IPS DF 19.7 (cell line): ENCODE measurements at regions not wholly inside any gene's neighbourhood (a gene's known extent, or its start where the extent isn't known, plus 50 kb on each side); places are given as distances from the start of the nearest gene placed in this dataset.

Experiments
- DNase-seq: peaks from one replicate; pipeline ENCODE4 v3.0.0-alpha.2; 2013; ENCODE audit warnings: low read depth, low spot score

GRCh38 chr3:177599326-177599725 lies 402.0 kb upstream of the TBL1XR1 start:
- DNase-seq, result no peak

GRCh38 chr3:177599837-177600236 lies 402.6 kb upstream of the TBL1XR1 start:
- no peak for DNase-seq

DNA sequence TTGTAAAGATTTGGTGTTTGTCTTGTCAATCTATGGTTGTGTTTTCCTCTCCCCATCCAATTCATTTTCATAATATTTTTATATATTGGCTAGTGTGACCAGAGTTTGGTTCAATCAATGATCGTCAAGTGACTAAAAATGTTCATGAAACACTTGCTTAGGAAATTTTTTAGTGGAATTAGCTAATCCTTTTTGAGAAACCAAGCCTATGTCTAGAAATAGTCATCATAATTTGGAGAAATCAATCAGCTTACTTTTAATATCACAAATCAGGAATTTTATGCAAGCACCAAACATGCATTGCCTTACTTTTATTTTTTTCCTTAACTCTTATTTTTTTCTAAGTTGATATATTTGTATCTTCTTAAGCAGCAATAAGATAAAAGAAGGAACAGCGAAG lies 403.1 kb upstream of the TBL1XR1 start:
- no peak for DNase-seq

DNA sequence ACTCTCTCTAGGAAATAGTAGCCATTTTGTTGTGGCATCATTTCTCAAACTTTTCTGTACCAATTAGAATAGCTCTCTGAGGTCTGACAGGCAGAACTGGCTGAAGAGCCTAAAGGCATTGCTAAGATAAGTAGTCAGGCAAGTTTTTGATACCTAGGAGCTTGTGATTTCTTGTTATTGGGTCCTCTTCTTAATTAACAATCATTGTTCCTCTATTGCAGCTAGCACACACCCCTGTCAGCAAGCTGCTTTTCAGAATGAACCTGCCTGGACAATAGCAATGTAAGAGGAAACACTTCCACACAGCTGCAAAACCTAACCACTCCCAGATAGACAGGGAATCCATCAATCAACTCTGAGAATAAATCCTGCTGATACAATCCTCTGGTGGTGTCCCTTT lies 403.9 kb upstream of the TBL1XR1 start:
- DNase-seq, result no peak

DNA sequence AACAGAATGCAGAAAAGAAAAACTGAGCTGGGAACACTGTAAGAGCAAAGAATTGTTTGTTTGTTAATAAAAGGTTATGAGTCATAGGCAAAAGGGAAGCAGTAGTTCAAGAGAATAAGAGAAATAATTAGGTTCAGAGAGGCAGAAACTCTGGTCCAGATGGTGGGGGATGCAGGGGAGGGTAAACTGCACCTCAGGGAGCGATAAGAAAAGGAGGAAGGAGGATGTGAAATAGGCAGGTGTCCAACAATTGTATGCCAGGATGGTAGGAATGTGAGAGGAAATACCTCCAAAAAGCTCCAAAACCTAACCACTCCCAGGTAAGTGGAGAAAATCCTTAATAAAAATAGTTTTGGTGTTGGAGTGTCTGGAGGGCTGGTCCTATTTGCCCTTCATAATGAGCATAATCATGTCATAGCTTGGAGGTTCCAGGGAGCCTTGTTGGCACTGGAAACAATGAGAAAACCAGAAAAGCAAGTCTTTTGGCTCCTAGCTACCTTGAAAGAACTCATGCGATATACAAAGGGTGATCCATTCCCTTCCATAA lies 405.4 kb upstream of the TBL1XR1 start:
- DNase-seq, result no peak

DNA sequence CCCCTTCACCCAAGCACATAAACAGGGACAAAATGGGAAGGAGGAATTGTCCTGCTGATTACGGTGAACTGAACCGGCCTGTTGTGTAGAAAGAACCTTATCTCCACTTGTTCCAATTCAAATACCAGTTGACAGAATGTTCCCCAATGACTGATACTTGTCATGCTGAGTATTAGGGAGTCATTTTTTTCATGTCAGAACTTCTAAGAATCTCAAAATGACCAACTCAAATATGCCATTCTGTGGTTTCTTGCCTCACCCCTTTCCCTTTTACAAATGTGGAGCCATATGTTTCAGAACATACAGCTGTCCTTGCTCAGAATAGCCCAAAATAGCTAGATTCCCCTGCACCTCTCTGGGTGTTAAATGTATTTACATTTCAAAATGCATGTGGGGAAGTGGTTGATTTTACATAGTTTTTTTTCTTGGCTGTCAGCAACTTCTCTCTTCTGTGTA lies 405.9 kb upstream of the TBL1XR1 start:
- no peak for DNase-seq

- DNase-seq, result no peak
Observed at GRCh38 chr3:177604181-177604580, 406.9 kb upstream of the TBL1XR1 start.

GRCh38 chr3:177606891-177607290 lies 409.6 kb upstream of the TBL1XR1 start:
- no peak for DNase-seq

DNA sequence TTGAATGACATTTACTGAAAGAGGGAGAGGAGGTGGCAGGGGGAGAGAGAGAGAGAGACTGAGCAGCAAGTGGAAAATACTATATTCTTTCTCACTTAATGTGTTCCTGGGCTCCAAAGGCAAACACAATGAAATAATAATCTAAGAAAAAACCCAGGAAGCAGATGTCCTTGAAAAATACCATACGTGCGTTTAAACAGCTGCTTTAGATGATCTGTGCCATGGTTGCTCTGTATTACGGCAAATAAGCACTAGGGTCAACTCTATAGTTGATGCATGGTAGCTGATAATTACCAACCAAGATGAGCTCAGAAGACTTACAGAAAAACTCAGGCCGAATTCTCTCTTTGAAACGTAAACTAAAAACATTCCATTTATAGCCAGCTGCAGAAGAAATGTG lies 410.3 kb upstream of the TBL1XR1 start:
- no peak for DNase-seq

DNA sequence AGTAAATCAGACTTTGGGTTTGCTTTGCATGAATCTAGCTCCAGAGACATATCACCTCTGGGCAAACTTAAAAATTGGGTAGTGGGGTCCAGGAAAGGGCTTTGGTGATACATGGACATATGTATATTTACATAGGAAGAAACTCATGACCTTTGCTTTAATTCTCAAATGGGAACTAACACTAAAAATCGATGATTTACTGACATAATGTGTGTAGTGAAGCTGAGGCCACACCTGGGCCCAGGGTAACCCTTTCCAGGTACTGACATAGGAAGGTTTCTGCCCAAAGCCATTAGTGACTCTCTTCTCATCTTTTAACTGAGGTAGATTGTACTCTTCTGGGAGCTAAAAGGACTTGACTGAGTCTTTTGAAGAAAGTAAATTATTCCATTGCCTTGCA lies 411.2 kb upstream of the TBL1XR1 start:
- DNase-seq, result no peak

GRCh38 chr3:177609613-177610012 lies 412.3 kb upstream of the TBL1XR1 start:
- no peak for DNase-seq

- DNase-seq, result peak; percentile 72
Observed at GRCh38 chr3:177610262-177610661, 413.0 kb upstream of the TBL1XR1 start.

- DNase-seq, result no peak
Observed at GRCh38 chr3:177610686-177611633, 413.7 kb upstream of the TBL1XR1 start.

DNA sequence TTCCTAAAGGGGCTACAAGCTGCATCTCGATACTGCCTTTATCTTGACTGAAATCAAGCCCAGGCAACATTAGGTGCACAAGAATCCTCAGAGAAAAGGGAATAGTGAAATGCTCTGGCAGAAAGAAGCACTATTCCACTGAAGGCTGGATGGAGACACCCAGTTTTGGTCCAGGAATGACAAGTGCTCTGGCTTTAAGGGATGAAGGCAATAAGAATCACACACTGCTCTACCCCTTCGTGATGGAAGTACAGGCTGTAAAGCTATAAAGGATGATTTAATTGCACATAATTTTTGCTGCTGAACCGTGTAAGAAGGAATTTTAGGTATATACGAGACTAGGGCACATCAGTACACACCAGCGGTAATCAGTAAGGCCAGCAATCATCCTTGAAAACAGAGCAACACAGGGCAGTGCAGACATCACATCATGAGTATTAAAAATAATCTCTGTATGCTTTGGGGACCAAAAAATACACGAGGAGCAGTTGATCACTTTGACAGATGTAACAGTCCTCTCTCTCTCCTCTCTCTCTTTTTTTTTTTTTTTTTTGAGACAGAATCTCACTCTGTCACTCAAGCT lies 414.6 kb upstream of the TBL1XR1 start:
- DNase-seq, result no peak

GRCh38 chr3:177613901-177614300 lies 416.6 kb upstream of the TBL1XR1 start:
- no peak for DNase-seq

- no peak for DNase-seq
Observed at GRCh38 chr3:177615015-177615414, 417.7 kb upstream of the TBL1XR1 start.

- DNase-seq, result no peak
Observed at GRCh38 chr3:177618873-177619733, 421.8 kb upstream of the TBL1XR1 start.

DNA sequence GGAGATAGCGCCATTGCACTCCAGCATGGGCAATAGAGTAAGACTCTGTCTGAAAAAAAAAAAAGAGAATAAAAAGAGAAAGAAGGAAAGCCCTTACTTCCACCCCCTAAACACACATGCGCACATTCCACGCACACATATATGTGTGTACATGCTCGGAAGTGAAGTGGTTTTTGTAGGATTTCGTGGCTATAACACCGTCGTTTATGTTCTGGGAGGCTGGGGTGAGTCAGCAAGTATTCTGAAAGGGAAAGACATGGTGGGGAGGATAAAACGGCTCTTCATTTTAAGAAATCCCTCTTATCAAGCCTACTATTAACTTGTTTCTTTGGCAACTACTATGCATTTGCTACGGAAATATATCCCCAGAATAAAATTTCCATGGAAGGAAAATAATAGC lies 422.8 kb upstream of the TBL1XR1 start:
- DNase-seq, result no peak

GRCh38 chr3:177622520-177622919 lies 425.2 kb upstream of the TBL1XR1 start:
- no peak for DNase-seq

GRCh38 chr3:177622982-177623617 lies 425.8 kb upstream of the TBL1XR1 start:
- no peak for DNase-seq
